Small intestine (tissue), 7 donors: ENCODE measurements at regions not wholly inside any gene's neighbourhood (a gene's known extent, or its start where the extent isn't known, plus 50 kb on each side); places are given as distances from the start of the nearest gene placed in this dataset.

Experiments used
- DNase-seq, 2 donors: peaks; one replicate each; pipeline versions ENCODE4 v3.0.0 to v3.0.0-alpha.2; 2013
- FAIRE-seq: peaks from 2 replicates; lab custom pipeline; 2012; peaks lifted over from hg19 to GRCh38; lab: Jason Lieb, UNC
- H3K27ac ChIP-seq, 3 donors: one replicate each; pipeline ENCODE4 v1.5.1; 2013; ENCODE audit warnings: low read length in 2 of 3, mild to moderate bottlenecking in 2 of 3, control low read depth in 1 of 3, inconsistent platforms in 1 of 3, low read depth in 1 of 3, moderate library complexity in 1 of 3
- H3K27me3 ChIP-seq, 3 donors: one replicate each; pipeline ENCODE4 v1.6.1; 2013; ENCODE audit warnings: low read length in 3 of 3, inconsistent platforms in 1 of 3; ENCODE audit not compliant: control insufficient read depth in 3 of 3, insufficient read depth in 3 of 3
- H3K36me3 ChIP-seq, 3 donors: one replicate each; pipeline ENCODE4 v1.6.1; 2013; ENCODE audit warnings: low read length in 3 of 3, inconsistent platforms in 1 of 3, low read depth in 1 of 3, mild to moderate bottlenecking in 1 of 3, moderate library complexity in 1 of 3; ENCODE audit not compliant: control insufficient read depth in 3 of 3, insufficient read depth in 2 of 3
- H3K4me1 ChIP-seq, 3 donors: one replicate each; pipeline ENCODE4 v1.6.1; 2013; ENCODE audit warnings: low read length in 2 of 3, inconsistent platforms in 1 of 3, low read depth in 1 of 3, mild to moderate bottlenecking in 1 of 3, moderate library complexity in 1 of 3; ENCODE audit not compliant: control insufficient read depth in 3 of 3, insufficient read depth in 2 of 3
- H3K4me3 ChIP-seq, 3 donors: one replicate each; pipeline ENCODE4 v1.5.1; 2013; ENCODE audit warnings: low read length in 3 of 3, control low read depth in 1 of 3, inconsistent platforms in 1 of 3, low read depth in 1 of 3, mild to moderate bottlenecking in 1 of 3, moderate library complexity in 1 of 3
- H3K9me3 ChIP-seq, 2 donors: one replicate each; pipeline ENCODE4 v1.6.1; 2013; ENCODE audit warnings: low read depth in 1 of 2, low read length in 1 of 2; ENCODE audit not compliant: control insufficient read depth in 2 of 2, insufficient read depth in 1 of 2
- WGBS, 3 donors: extraction: QIAGEN DNeasy Blood & Tissue Kit; methylation state at CpG; one replicate each; pipeline ENCODE4 v1.1.7; 2013; 5-methylcytosine and 5-hydroxymethylcytosine counted together
- donor health status: healthy with polysubstance abuse.
- donor health status: control.
- donor health status: control.
- donor health status: Bipolar disorder and iron deficiency.
- donor health status: healthy.

DNA sequence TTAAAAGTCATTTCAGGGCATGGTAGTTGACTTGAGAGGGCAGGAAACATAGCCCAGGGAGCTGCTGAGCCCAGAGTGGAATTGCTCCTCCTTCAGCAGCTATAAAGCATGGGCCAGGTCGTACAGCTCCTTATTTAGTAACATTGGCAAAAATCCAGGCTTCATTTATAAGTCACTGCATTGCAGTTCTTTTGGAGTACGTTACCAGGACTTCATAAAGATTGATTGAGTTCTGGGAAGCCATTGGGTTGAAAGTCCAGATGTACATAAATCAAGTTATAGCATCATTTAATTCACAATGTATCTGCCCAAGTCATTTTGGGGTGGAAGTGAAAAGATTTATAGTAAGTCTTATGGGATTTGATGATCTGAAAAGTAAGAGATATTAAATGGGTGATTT is 53.0 kb upstream of the ANKEF1 start:
- no peak overlapping the region for H3K27ac ChIP-seq

DNA sequence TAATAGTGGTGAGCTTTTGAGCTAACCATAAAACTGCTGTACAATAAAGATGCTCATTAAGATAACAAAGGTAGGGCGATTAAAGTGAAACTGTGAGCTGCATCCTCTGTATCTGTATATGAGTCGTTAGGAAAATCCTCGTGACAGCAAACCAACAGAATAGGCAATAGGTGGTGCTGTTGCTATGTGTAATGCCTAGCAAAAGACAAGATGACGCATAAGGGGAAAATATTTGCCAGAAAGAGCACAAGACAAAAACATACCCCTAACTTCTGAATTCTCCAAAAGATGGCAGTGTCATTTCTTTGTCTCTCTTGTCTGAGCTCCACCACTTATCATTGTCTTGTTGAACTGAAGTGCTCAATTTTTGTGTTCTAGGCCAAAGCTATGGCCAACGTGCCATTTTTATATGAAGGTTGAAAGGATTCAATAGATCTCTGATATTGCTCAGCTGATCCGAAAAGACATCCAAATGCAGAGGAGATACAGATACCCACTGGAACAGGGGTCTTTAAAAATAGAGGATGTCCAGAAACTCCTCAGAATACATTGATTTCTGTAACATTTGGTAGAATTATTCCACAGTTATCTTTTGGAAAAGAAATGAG is 56.3 kb upstream of the ANKEF1 start:
- Histone ChIP-seq H3K27me3 (no peaks in the 10 kb centered on the region), H3K4me1 (no peaks in the 10 kb centered on the region), H3K36me3 (no peaks in the 10 kb centered on the region), H3K9me3 (no peaks in the 10 kb centered on the region), H3K27ac (no peak overlapping the region), H3K4me3 (no peak overlapping the region)
- WGBS, 3 donors: 21 to 24% (median 23%) methylated on average over 6 of the region's 6 CpGs
- DNase-seq (peak; percentile 76 to 78), FAIRE-seq (peak; percentile 26)

More for the DNA sequence above, 53.0 kb upstream of the ANKEF1 start:
- Histone ChIP-seq H3K4me1 (no peaks in the 10 kb centered on the region), H3K36me3 (no peaks in the 10 kb centered on the region), H3K27me3 (no peaks in the 10 kb centered on the region), H3K4me3 (no peak overlapping the region), H3K9me3 (no peaks in the 10 kb centered on the region)
- peak; percentile 34 to 59 for DNase-seq
- 9 to 21% (median 11%) methylated on average over 2 of the region's 2 CpGs for WGBS, 3 donors
- FAIRE-seq: no peak

DNA sequence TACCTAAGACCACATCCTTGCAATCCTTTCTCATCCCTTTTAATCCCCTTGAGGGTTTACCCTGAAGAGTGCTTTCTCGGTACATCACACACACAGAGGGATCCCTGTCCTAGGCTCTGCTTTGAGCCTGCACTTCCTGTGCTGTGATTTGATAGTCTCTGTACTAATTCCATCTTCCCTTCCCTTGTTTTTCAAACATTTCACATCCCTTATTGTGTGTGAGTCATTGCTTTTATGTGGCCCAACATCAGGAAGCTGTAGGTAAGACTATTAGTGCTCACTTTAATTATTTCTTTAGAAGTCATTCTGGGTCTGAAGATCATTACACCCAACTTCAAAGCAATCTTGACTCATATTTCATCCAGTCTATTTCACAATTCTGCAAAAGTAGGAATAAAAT is 57.2 kb upstream of the ANKEF1 start:
- H3K4me1 ChIP-seq: no peaks in the 10 kb centered on the region
- no peaks in the 10 kb centered on the region for H3K9me3 ChIP-seq
- H3K27ac ChIP-seq: no peak overlapping the region
- no peaks in the 10 kb centered on the region for H3K27me3 ChIP-seq
- WGBS, 3 donors: 21 to 45% (median 25%) methylated on average over 1 of the region's 1 CpG
- FAIRE-seq (no peak), DNase-seq (peak in 1 of 2 donors; percentile 8)
- no peak overlapping the region for H3K4me3 ChIP-seq
- no peaks in the 10 kb centered on the region for H3K36me3 ChIP-seq

DNA sequence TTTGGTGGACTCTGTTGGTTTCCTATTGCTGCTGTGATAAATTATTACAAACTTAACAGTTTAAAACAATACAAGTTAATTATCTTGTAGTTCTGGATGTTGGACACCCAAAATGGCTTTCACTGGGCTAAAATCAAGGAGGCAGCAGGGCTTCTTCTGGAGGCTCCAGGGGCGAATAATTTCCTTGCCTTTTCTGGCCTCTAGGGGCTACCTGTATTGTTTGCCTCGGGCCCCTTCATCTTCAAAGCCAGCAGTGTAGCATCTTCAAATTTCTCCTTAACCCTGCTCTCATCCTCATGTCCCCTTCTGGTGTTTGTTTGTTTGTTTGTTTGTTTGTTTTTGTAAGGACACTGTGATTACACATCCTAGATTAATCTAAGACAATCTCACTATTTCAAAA is 60.5 kb upstream of the ANKEF1 start:
- Histone ChIP-seq H3K4me1 (no peaks in the 10 kb centered on the region), H3K27ac (no peak overlapping the region), H3K27me3 (no peaks in the 10 kb centered on the region), H3K9me3 (peaks cover 0 to 3% of the 10 kb centered on the region in 2 donors), H3K4me3 (no peak overlapping the region), H3K36me3 (no peaks in the 10 kb centered on the region)
- 49 to 72% (median 65%) methylated on average over 2 of the region's 2 CpGs for WGBS, 3 donors
- DNase-seq (no peak), FAIRE-seq (no peak)

DNA sequence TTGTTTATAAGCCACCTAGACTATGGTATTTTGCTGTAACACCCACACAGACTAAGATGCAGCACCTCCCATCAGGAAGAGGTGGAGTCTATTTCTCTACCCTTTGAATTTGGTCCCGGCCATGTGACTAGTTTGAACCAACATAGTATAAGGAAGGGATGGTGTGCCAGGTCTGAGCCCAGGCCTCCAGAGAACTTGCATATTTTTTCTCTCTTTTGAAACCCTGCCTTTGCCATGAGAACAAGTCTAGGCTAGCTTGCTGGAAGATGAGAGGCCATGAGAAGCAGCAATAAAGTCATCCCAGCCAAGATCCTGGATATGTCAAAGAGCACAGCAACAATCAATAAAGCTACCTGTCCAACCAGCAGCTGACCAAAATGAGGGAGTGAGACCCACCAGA is 63.0 kb upstream of the ANKEF1 start:
- no peaks in the 10 kb centered on the region for H3K27me3 ChIP-seq
- no peak overlapping the region for H3K27ac ChIP-seq
- H3K4me1 ChIP-seq: no peaks in the 10 kb centered on the region
- DNase-seq: no peak
- H3K36me3 ChIP-seq: no peaks in the 10 kb centered on the region
- no peak overlapping the region for H3K4me3 ChIP-seq
- H3K9me3 ChIP-seq: peaks cover 0 to 3% of the 10 kb centered on the region in 2 donors
- WGBS, 3 donors: 70 to 75% (median 73%) methylated on average over 1 of the region's 1 CpG
- FAIRE-seq: no peak

DNA sequence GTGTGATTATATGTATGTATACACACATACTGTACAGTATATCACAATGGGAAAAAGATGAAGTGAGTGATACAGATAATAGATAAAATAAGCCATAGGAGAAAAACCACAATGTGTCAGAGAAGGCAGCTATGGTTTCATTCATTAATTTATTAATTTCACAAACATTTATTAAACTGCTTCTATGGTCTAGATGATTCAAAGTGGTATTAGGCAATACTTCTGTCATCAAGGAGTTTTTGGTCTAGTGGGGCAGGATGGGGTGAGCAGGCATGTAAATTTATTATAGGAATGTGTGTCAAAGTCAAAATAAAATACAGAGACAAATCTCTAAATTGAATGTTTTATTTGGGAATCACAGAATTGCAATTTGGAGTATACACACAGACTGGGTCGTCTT is 65.2 kb upstream of the ANKEF1 start:
- FAIRE-seq (no peak), DNase-seq (no peak)
- 76 to 90% (median 77%) methylated on average over 1 of the region's 1 CpG for WGBS, 3 donors
- peaks cover 0 to 3% of the 10 kb centered on the region in 2 donors for H3K9me3 ChIP-seq
- H3K27me3 ChIP-seq: peaks cover 0 to 4% (median 0%) of the 10 kb centered on the region in 3 donors
- H3K4me3 ChIP-seq: no peak overlapping the region
- no peak overlapping the region for H3K27ac ChIP-seq
- H3K36me3 ChIP-seq: no peaks in the 10 kb centered on the region
- no peaks in the 10 kb centered on the region for H3K4me1 ChIP-seq

DNA sequence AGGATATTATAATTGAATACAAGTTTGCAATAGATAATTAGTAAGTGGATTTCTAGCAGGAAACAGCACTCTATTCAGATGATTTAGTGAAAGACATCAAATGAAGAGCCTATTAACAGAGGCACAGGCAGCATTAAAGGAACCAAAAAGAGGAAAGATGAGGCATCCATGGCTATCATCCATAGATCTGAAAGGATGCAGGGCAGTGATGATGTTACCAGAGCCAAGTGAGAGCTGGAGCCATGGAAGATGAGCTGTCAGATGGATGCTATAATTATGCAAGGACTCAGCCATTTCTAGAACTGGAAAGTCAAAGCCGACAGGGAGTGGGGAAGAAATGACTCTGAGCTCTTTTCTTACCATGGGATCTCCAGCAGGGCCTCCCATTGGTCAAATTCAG is 66.8 kb upstream of the ANKEF1 start:
- FAIRE-seq (no peak), DNase-seq (no peak)
- Histone ChIP-seq H3K9me3 (peaks cover 0 to 3% of the 10 kb centered on the region in 2 donors), H3K4me1 (no peaks in the 10 kb centered on the region), H3K4me3 (no peak overlapping the region), H3K27me3 (peaks cover 0 to 4% (median 0%) of the 10 kb centered on the region in 3 donors), H3K36me3 (no peaks in the 10 kb centered on the region), H3K27ac (no peak overlapping the region)
- 4 to 80% (median 30%) methylated on average over 1 of the region's 1 CpG for WGBS, 3 donors

DNA sequence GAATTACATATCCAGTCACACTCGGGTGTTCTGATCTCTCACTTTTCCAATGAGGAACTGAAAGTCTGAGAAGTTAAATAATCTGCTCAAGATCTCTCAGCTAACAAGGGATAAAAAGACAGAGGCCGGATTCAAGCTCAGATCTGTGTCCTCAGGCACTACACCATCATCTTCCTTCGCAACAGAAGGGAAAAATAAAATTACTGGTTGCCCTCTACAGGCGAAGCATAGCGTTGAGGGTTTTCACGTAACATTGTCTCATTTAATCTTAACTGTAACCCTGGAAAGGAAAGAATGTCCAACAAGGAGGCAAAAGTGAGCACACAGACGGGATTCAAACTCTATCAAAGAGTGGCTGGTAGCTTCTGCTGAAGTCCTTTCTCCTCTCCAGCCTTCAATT is 67.8 kb upstream of the ANKEF1 start:
- no peak overlapping the region for H3K27ac ChIP-seq
- H3K27me3 ChIP-seq: peaks cover 0 to 4% (median 0%) of the 10 kb centered on the region in 3 donors
- WGBS, 3 donors: 10 to 42% (median 25%) methylated on average over 7 of the region's 7 CpGs
- FAIRE-seq (no peak), DNase-seq (peak; percentile 9 to 22)
- H3K9me3 ChIP-seq: peaks cover 0 to 3% of the 10 kb centered on the region in 2 donors
- no peak overlapping the region for H3K4me3 ChIP-seq
- H3K36me3 ChIP-seq: no peaks in the 10 kb centered on the region
- H3K4me1 ChIP-seq: no peaks in the 10 kb centered on the region

DNA sequence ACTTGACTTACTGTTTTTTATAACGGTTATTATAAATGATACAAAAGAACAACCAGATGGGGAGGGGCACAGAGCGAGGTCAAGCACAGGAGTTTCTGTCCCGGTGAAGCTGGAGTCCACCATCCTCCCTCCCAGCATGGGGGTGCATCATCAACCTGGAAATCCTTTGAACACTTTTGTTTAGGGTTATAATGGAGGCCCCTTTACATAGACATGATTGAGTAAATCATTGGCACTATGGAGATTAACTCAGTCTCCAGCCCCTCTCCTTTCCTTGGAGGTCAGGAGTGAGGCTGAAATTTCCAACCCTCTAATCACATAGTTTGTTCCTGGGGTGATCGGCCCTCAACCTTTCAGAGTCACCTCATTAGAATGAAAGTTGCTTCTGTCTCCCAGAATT is 71.8 kb upstream of the ANKEF1 start:
- FAIRE-seq (no peak), DNase-seq (no peak)
- Histone ChIP-seq H3K27ac (no peak overlapping the region), H3K36me3 (no peaks in the 10 kb centered on the region), H3K4me1 (no peaks in the 10 kb centered on the region), H3K27me3 (peaks cover 0 to 8% (median 0%) of the 10 kb centered on the region in 3 donors), H3K4me3 (no peak overlapping the region), H3K9me3 (no peaks in the 10 kb centered on the region)
- 66 to 78% (median 76%) methylated on average over 4 of the region's 4 CpGs for WGBS, 3 donors
